SJSA1 (cell line): ENCODE measurements at regions not wholly inside any gene's neighbourhood (a gene's known extent, or its start where the extent isn't known, plus 50 kb on each side); places are given as distances from the start of the nearest gene placed in this dataset.
"Not testable (repeated sequence)": the region's sequence is repeated elsewhere in the genome, so short reads cannot be mapped to it uniquely, and the experiment has no call there.

Experiments used
- DNase-seq, 2 experiments: peaks; one replicate each; pipeline ENCODE4 v3.0.0-alpha.2; 2015 to 2020; ENCODE audit warnings: low spot score in 2 of 2, low read depth in 1 of 2
- H3K27ac ChIP-seq: fragments of 250-450 bp; sonication (Bioruptor Pico); 2 replicates; pipeline ENCODE4 v1.5.1; 2020; ENCODE audit warnings: mild to moderate bottlenecking, moderate library complexity
- H3K27me3 ChIP-seq: fragments of 250-450 bp; sonication (Bioruptor Pico); replicated peaks from 2 replicates; pipeline ENCODE4 v1.5.1; 2020; ENCODE audit warnings: mild to moderate bottlenecking, moderate library complexity
- H3K36me3 ChIP-seq: fragments of 250-450 bp; sonication (Bioruptor Pico); 2 replicates; pipeline ENCODE4 v1.5.1; 2020; ENCODE audit warnings: mild to moderate bottlenecking
- H3K4me1 ChIP-seq: fragments of 250-450 bp; sonication (Bioruptor Pico); replicated peaks from 2 replicates; pipeline ENCODE4 v1.6.1; 2021; ENCODE audit warnings: mild to moderate bottlenecking
- H3K4me3 ChIP-seq: fragments of 250-450 bp; sonication (Bioruptor Pico); 2 replicates; pipeline ENCODE4 v1.5.1; 2020; ENCODE audit warnings: mild to moderate bottlenecking
- H3K9me3 ChIP-seq: fragments of 250-450 bp; sonication (Bioruptor Pico); replicated peaks from 2 replicates; pipeline ENCODE4 v1.5.1; 2020; ENCODE audit warnings: mild to moderate bottlenecking

DNA sequence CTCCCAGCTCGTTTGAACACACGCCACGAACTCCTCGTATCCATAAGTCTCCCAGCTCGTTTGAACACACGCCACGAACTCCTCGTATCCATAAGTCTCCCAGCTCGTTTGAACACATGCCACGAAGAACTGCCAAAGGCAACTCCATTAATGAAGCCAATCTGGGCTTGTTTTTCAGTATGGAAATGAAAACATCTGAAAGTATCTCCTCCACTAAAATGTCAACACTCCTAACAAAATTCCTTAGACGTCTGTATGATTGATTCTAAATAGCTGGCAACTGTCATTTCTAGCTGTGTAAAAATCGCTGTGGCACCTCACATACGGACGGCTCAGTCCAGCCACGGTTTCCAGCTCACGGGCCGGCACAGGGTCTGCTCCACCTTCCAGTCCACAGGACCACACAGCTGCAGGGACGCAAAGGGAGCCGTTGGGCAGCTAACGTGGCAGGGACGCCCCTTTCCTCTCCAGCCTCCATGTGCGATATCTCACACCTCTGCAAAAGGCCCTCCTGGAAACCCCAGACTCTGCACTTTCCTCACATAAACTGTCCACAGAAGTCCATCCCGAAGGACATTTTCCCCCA, 67.1 kb upstream of the METRNL start:
- Histone ChIP-seq H3K9me3 (no peaks in the 10 kb centered on the region), H3K27me3 (no peaks in the 10 kb centered on the region), H3K4me3 (no peak overlapping the region), H3K27ac (peak overlapping the region; percentile 49), H3K4me1 (peaks cover 28% of the 10 kb centered on the region), H3K36me3 (peaks cover 8% of the 10 kb centered on the region; the same call in 1 of the 2 replicates)
- DNase-seq, result no peak

DNA sequence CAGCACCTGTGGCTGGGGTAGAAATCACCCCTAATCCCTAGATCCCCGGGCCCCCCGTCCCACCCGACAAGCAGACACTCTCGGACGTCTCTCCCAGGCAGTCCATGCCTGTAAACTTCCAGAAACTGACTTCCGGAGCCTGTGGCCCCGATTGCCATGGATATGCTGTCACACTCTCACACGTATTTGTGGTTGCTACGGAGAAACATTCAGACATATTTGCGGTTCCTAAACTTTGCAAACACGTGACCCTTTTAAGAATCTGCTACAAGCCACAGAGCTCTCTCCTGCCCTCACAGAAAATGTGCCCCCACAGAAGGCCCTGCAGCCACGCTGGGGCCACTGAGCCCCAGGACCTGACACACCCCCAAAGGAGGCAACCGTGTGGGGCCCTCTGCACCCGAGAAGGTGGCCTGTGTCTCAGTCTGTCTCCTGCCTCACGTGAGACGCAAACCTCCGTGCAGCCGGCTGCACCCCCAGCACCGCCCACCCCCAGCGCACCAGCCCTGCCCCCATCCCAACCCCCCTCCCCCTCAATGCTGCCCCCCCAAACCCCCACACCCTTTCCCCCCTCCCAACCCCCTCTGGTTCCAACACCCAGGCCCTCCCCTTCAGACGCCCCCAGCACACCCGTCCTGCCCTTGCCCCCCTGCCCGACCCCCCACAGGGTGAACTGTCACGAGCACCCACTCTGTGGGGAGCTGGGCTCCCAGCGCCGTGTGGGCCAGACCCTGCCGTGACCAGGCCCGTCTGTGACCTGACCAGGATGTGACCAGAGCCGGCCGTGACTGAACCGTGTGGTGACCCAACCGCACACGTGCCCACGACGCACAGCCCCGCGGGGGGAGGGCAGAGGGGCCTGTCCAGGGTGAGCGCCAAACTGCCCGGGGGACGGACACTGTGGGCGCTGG, 66.3 kb upstream of the METRNL start:
- H3K9me3 ChIP-seq, result no peaks in the 10 kb centered on the region
- H3K4me3 ChIP-seq, result no peak overlapping the region
- no peaks in the 10 kb centered on the region for H3K27me3 ChIP-seq
- H3K4me1 ChIP-seq, result peaks cover 28% of the 10 kb centered on the region
- peaks cover 8% of the 10 kb centered on the region for H3K36me3 ChIP-seq
- DNase-seq, result peak; percentile 87 to 90
- peak overlapping the region; percentile 49 for H3K27ac ChIP-seq

DNA sequence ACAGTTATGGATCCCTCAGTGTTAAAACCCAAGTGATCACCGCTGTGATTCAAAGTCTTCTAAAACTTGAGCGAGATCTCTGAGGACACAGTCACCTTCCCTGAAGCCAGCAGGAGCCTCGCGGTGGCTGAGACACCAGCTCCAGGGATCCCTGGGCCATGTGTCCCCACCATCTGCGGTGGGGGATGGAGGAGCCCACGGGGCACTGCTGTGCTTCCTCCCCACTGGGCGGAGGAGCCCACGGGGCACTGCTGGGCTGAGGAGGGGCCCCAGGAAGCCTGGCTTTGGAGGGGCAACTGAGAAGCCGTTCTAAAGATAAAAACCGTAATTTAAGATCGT, 65.7 kb upstream of the METRNL start:
- Histone ChIP-seq H3K9me3 (peaks cover 4% of the 10 kb centered on the region), H3K36me3 (peaks cover 12% of the 10 kb centered on the region), H3K4me3 (no peak overlapping the region), H3K27ac (no peak overlapping the region), H3K27me3 (no peaks in the 10 kb centered on the region), H3K4me1 (peaks cover 28% of the 10 kb centered on the region)
- no peak for DNase-seq

DNA sequence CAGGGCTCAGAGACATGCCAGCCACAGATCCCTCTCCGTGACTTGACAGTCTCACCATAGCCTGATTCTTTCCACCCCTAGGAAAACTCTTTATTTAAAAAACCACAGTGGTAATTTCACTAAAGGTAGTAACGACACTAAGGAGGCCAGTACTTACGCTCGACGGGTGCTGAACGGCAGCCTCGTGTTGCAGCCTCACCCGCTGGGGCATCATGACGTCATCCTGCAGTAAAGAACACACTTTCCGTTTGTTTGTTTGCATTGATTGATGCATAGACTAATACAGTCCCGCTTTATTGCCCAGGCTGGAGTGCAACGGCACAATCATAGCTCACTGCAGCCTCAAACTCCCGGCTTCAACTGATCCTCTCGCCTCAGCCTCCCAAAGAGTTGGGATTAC, 65.1 kb upstream of the METRNL start:
- peaks cover 28% of the 10 kb centered on the region for H3K4me1 ChIP-seq
- no peaks in the 10 kb centered on the region for H3K27me3 ChIP-seq
- DNase-seq, result no peak
- H3K9me3 ChIP-seq, result peaks cover 5% of the 10 kb centered on the region
- H3K27ac ChIP-seq, result no peak overlapping the region
- H3K36me3 ChIP-seq, result peaks cover 12% of the 10 kb centered on the region; the same call in 1 of the 2 replicates
- H3K4me3 ChIP-seq, result no peak overlapping the region

DNA sequence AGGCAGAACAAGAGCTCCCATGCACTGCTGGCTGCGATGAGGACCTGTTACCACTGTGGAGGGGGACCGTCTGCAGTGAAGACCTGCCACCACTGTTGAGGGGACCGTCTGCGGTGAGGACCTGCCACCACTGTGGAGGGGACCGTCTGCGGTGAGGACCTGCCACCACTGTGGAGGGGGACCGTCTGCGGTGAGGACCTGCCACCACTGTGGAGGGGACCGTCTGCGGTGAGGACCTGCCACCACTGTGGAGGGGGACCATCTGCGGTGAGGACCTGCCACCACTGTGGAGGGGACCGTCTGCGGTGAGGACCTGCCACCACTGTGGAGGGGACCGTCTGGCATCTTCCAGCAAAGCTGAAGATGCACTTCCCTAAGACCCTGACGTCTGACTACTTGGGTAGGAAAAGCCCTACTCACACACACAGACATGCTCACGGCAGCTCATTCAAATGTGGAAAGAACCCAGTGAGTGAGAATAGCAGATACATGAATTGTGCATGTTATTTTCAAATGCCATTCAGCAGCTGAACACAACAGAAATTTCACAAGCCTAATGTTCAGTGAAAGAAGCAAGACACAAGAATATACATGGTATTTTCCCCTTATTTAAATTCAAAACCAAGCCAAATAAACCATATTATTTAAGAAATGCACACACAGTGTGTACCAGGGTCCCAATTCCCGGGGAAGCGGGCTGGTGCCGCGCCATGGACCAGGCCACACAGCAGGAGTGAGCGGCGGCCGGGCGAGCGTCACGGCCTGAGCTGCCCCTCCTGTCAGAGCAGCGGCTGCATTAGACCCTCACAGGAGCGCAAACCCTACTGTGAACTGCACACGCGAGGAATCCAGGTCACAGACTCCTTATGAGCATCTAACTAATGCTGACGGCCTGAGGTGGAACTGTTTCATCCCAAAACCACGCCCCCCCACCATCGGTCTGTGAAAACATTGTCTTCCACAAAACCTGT, 64.2 kb upstream of the METRNL start:
- Histone ChIP-seq H3K9me3 (peaks cover 5% of the 10 kb centered on the region), H3K27me3 (no peaks in the 10 kb centered on the region), H3K36me3 (peaks cover 12% of the 10 kb centered on the region; the same call in 1 of the 2 replicates), H3K4me3 (no peak overlapping the region), H3K4me1 (peaks cover 25% of the 10 kb centered on the region), H3K27ac (no peak overlapping the region)
- DNase-seq, result no peak

DNA sequence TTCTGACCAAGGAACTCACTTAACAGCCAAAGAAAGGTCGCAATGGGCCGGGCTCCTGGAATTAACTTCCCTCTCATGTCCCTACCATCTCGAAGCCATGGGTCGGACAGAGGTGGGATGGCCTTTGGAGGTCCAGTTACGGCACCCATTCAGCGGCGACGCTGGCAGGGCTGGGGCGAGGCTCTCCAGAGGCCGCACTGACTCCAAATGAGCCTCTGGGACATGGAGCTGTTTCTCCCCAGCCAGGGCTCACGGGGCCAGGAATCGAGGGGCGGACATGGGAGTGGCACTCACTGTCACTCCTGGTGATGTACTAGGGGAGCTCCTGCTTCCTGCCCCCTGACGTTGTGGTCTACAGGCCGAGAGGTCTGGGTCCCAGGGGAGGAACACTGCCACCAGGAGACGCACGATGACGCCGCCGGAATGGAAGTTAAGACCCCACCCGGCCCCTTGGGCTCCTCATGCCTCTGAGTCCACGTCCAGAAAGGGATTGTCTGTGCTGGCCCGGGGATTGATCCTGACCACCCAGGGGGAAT, 60.7 kb upstream of the METRNL start:
- DNase-seq, result no peak
- Histone ChIP-seq H3K27me3 (no peaks in the 10 kb centered on the region), H3K36me3 (peaks cover 14% of the 10 kb centered on the region), H3K4me3 (no peak overlapping the region), H3K4me1 (peaks cover 1% of the 10 kb centered on the region; the same call in 1 of the 2 replicates), H3K27ac (no peak overlapping the region), H3K9me3 (peaks cover 5% of the 10 kb centered on the region)

DNA sequence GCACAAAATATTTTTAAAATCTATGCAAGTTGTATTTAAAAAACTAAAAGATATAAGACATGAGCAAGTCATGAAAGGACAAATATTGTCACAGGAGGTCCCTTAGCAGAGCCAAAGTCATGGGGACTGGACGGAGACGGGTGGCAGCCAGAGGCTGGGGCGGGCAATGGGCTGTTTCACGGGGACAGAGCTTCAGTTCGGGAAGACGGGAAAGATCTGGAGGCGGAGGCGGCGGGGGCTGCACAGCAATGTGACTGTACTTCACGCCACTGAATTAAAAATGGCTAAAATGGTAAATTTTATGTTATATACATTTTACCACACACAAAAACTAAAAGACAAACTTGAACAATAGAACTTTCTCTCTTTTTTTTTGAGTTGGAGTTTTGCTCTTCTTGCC, 60.0 kb upstream of the METRNL start:
- Histone ChIP-seq H3K36me3 (peaks cover 20% of the 10 kb centered on the region), H3K27ac (no peak overlapping the region), H3K9me3 (peaks cover 5% of the 10 kb centered on the region), H3K4me3 (no peak overlapping the region), H3K27me3 (no peaks in the 10 kb centered on the region), H3K4me1 (no peaks in the 10 kb centered on the region)
- DNase-seq, result no peak

DNA sequence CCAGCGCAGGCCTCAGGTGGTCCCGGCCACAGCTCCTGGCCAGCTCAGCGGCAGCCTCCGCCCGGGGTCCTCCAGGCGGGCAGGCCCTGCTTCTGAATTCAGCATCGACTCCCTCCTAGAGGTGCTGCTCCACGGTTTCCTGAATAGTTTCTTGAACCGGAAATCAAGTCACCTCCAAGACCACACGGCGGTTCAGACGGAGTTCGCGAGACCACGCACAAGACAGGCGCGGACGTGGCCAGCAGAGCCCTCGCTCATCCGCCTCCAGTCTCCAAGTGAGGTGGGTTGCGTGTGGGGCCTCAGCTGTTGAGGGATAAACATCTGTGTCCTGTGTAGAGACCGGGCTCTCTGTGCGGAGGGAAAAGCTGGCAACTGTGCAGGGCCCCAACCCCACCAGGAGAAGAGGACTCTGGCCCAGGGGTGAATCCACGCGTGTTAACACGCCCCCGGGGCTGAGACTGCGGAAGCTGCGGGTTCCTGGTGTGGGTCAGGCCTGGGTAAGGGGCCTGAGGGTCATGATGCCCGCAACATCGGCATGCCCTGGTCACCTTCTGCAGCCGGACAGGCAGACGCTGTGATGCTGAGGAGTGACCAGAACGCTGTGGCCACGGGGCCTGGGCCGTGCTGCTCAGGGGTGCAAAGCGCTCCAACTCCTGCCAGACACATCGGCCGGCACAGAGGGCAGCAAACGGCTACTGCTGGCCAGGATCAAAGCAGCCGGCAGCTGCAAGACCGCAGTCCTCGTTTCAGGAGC, 55.0 kb upstream of the METRNL start:
- Histone ChIP-seq H3K27me3 (no peaks in the 10 kb centered on the region), H3K4me1 (no peaks in the 10 kb centered on the region), H3K27ac (no peak overlapping the region), H3K9me3 (peaks cover 3% of the 10 kb centered on the region; the same call in 1 of the 2 replicates), H3K36me3 (peaks cover 21% of the 10 kb centered on the region), H3K4me3 (no peak overlapping the region)
- DNase-seq, result no peak

DNA sequence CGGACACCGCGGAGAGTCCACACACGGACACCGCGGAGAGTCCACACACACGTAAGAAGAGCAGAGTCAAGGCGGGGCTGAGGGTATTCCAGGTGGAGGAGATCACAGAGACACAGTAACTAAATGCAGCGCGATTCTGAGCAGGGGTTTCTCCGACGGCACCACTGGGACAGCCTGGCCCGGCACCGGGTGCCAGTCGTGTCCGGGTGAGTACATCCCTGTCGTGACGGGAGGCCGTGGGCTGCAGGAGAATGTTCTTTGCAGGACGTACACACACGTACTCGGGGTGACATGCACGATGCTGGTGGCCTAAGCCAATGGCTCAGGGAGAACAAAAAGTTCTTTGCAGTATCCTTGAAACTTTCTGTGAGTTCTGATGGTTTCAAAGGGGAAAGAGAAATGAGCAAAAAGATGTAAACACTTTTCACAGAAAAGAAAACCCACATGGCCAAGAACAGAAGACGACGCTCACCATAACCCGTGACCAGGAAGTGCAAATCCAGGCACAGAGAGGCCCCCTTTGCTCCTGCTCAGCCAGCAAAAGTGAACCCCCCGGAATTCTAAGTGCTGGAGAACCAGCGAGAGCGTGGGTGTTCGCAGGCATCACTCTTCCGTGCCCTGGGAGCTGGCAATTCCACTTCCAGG, 53.7 kb upstream of the METRNL start:
- Histone ChIP-seq H3K36me3 (peaks cover 21% of the 10 kb centered on the region), H3K4me3 (no peak overlapping the region), H3K4me1 (no peaks in the 10 kb centered on the region), H3K27me3 (no peaks in the 10 kb centered on the region), H3K27ac (no peak overlapping the region), H3K9me3 (peaks cover 3% of the 10 kb centered on the region; the same call in 1 of the 2 replicates)
- no peak for DNase-seq

DNA sequence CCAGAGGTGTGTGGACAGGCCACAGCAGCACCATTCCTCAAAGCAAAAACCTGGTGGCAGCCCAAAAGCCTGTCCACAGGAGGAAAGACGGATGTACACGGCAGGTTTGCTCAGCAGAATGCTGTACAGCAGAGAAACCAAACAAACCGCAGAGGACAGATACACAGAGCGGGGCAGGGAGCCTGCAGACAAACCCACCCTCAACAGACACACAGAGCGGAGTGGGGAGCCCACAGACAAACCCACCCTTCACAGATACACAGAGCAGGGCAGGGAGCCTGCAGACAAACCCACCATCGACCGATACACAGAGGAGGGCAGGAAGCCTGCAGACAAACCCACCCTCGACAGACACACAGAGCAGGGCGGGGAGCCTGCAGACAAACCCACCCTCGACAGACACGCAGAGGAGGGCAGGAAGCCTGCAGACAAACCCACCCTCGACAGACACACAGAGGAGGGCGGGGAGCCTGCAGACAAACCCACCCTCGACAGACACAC, 53.0 kb upstream of the METRNL start:
- no peak for DNase-seq
- no peaks in the 10 kb centered on the region for H3K27me3 ChIP-seq
- no peak overlapping the region for H3K27ac ChIP-seq
- H3K4me1 ChIP-seq, result no peaks in the 10 kb centered on the region
- H3K9me3 ChIP-seq, result peaks cover 3% of the 10 kb centered on the region; the same call in 1 of the 2 replicates
- H3K36me3 ChIP-seq, result peaks cover 21% of the 10 kb centered on the region
- no peak overlapping the region for H3K4me3 ChIP-seq

DNA sequence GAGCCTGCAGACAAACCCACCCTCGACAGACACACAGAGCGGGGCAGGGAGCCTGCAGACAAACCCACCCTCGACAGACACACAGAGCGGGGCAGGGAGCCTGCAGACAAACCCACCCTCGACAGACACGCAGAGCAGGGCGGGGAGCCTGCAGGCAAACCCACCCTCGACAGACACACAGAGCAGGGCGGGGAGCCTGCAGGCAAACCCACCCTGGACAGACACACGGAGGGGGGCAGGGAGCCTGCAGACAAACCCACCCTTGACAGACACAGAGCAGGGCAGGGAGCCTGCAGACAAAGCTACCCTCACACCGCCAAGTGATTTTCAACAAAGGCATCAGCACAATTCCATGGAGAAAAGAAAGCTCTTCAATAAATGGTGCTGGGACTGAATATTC, 52.5 kb upstream of the METRNL start:
- not testable (repeated sequence) for H3K4me3 ChIP-seq, H3K27me3 ChIP-seq, DNase-seq, H3K4me1 ChIP-seq, H3K27ac ChIP-seq, H3K9me3 ChIP-seq
- H3K36me3 ChIP-seq, result peaks cover 25% of the 10 kb centered on the region

DNA sequence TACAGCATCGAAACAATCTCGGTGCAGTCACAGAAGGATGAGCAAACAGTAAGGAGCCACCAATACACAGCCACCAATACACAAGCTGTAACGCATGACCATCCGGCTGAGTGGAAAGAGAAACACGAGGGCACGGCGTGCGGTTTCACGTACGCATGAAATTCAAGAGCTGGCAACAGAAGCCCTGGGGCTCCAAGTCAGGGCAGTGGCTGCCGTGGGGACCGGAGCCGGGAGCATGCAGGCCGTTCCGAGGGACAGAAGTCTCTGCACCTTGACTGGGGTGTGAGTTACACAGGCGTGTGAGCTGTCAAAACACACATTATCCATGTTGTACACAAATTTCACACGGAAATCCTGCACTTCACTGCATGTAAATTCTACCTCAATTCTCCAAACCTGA, 50.6 kb upstream of the METRNL start:
- no peak overlapping the region for H3K27ac ChIP-seq
- DNase-seq, result no peak

More for the DNA sequence above, 50.6 kb upstream of the METRNL start:
- Histone ChIP-seq H3K9me3 (peaks cover 3% of the 10 kb centered on the region; the same call in 1 of the 2 replicates), H3K4me1 (no peaks in the 10 kb centered on the region), H3K27me3 (no peaks in the 10 kb centered on the region), H3K36me3 (peaks cover 28% of the 10 kb centered on the region), H3K4me3 (no peak overlapping the region)
